HG03521 (cell line): ENCODE measurements at regions not wholly inside any gene's neighbourhood (a gene's known extent, or its start where the extent isn't known, plus 50 kb on each side); places are given as distances from the start of the nearest gene placed in this dataset.

Experiments
- ATAC-seq: cut with Tn5 transposase; IDR thresholded peaks from one replicate; pipeline ENCODE4 v1.9.1; 2021; ENCODE audit warnings: mild to moderate bottlenecking, moderate library complexity; ENCODE audit not compliant: unreplicated experiment

GRCh38 chr6:100144991-100145390 lies 151.0 kb upstream of the MCHR2 start:
- no peak for ATAC-seq

- no peak for ATAC-seq
Measured at GRCh38 chr6:100138346-100139022, 144.5 kb upstream of the MCHR2 start.

GRCh38 chr6:100137759-100138158 lies 143.7 kb upstream of the MCHR2 start:
- no peak for ATAC-seq

- ATAC-seq = no peak
Measured at GRCh38 chr6:100136590-100136989, 142.6 kb upstream of the MCHR2 start.

GRCh38 chr6:100135977-100136376 lies 142.0 kb upstream of the MCHR2 start:
- no peak for ATAC-seq

- ATAC-seq = no peak
Measured at GRCh38 chr6:100134703-100135102, 140.7 kb upstream of the MCHR2 start.

- no peak for ATAC-seq
Measured at GRCh38 chr6:100134297-100134696, 140.3 kb upstream of the MCHR2 start.

- no peak for ATAC-seq
Measured at GRCh38 chr6:100132005-100132404, 138.0 kb upstream of the MCHR2 start.

GRCh38 chr6:100130630-100131029 lies 136.6 kb upstream of the MCHR2 start:
- no peak for ATAC-seq

- no peak for ATAC-seq
Measured at GRCh38 chr6:100126790-100127484, 132.9 kb upstream of the MCHR2 start.

- ATAC-seq = no peak
Measured at GRCh38 chr6:100121854-100122609, 128.0 kb upstream of the MCHR2 start.

GRCh38 chr6:100119261-100119660 lies 125.2 kb upstream of the MCHR2 start:
- no peak for ATAC-seq

GRCh38 chr6:100118301-100118700 lies 124.3 kb upstream of the MCHR2 start:
- no peak for ATAC-seq

- no peak for ATAC-seq
Measured at GRCh38 chr6:100117680-100118079, 123.7 kb upstream of the MCHR2 start.

- ATAC-seq = peak; percentile 71
Measured at GRCh38 chr6:100116411-100117194, 122.6 kb upstream of the MCHR2 start.

GRCh38 chr6:100115407-100116101 lies 121.5 kb upstream of the MCHR2 start:
- no peak for ATAC-seq

GRCh38 chr6:100112855-100113508 lies 119.0 kb upstream of the MCHR2 start:
- no peak for ATAC-seq

- ATAC-seq = no peak
Measured at GRCh38 chr6:100105919-100106529, 112.0 kb upstream of the MCHR2 start.

GRCh38 chr6:100105138-100105537 lies 111.1 kb upstream of the MCHR2 start:
- ATAC-seq = no peak

- ATAC-seq = no peak
Measured at GRCh38 chr6:100103931-100104330, 109.9 kb upstream of the MCHR2 start.
